ENCODE measurements at regions not wholly inside any gene's neighbourhood (a gene's known extent, or its start where the extent isn't known, plus 50 kb on each side); places are given as distances from the start of the nearest gene placed in this dataset.

DNA sequence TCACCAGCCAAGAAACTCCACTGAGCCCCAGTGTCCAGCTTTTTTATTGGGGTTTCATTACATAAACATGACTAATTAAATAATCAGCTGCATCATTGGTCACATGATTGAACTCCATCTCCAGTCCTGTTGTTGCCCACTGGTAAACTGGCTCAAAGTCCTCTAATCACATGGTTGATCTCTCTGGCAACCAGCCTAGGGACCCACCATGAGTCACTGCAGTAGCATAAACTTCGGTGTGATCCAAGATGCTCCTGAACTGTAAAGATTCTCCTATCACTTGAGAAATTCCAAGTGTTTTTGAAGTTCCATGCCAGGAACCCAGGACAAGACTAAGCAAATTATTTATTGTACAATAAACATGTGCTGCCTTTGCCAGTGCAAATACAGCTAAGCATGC, 130.4 kb upstream of the AUTS2 start:
- TF ChIP-seq, protein P1, sequence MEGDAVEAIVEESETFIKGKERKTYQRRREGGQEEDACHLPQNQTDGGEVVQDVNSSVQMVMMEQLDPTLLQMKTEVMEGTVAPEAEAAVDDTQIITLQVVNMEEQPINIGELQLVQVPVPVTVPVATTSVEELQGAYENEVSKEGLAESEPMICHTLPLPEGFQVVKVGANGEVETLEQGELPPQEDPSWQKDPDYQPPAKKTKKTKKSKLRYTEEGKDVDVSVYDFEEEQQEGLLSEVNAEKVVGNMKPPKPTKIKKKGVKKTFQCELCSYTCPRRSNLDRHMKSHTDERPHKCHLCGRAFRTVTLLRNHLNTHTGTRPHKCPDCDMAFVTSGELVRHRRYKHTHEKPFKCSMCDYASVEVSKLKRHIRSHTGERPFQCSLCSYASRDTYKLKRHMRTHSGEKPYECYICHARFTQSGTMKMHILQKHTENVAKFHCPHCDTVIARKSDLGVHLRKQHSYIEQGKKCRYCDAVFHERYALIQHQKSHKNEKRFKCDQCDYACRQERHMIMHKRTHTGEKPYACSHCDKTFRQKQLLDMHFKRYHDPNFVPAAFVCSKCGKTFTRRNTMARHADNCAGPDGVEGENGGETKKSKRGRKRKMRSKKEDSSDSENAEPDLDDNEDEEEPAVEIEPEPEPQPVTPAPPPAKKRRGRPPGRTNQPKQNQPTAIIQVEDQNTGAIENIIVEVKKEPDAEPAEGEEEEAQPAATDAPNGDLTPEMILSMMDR (IDR thresholded peaks at IDR 0.05), result no peak
- TF ChIP-seq POLR2AphosphoS5 (IDR thresholded peaks at IDR 0.05), result no peak
- no peak for TF ChIP-seq POLR2A (IDR thresholded peaks at IDR 0.05)
